IMR-90 (cell line): ENCODE measurements at regions not wholly inside any gene's neighbourhood (a gene's known extent, or its start where the extent isn't known, plus 50 kb on each side); places are given as distances from the start of the nearest gene placed in this dataset.

Source experiments
- ATAC-seq: fragments of 200-7000 bp; cut with Tn5 transposase; 2 replicates; pipeline ENCODE4 v1.9.1; 2020; ENCODE audit warnings: low read depth, mild to moderate bottlenecking, moderate library complexity
- BruUV-seq: library from RNA; stranded (reverse); fragments of 400-500 nt; replicated peaks from 2 replicates; lab custom pipeline; 2021; lab: Mats Ljungman, UMichigan
- CTCF ChIA-PET: fragments of 300-600 bp; formaldehyde crosslinking; extraction: SDS; loops from one replicate; lab custom pipeline; 2021; ENCODE audit warnings: antibody characterized with exemption; lab: Yijun Ruan, JAX
- POLR2A ChIA-PET: fragments of 300-600 bp; sonication (Branson Sonifier 250); formaldehyde crosslinking; loops from one replicate; lab custom pipeline; 2022; ENCODE audit warnings: antibody characterized with exemption; ENCODE audit not compliant: unreplicated experiment; lab: Charles Lee
- DNase-seq: peaks from one replicate; pipeline ENCODE4 v3.0.0; 2013
- H2AFZ ChIP-seq: replicated peaks from 2 replicates; pipeline ENCODE3; 2013; ENCODE audit warnings: low read length, mild to moderate bottlenecking; ENCODE audit not compliant: poor library complexity
- H2AK5ac ChIP-seq: 2 replicates; pipeline ENCODE4 v1.6.1; 2013; ENCODE audit warnings: low read depth, low read length, inconsistent platforms
- H2AK9ac ChIP-seq: replicated peaks from 2 replicates; pipeline ENCODE3; 2013; ENCODE audit warnings: mild to moderate bottlenecking, low read depth, low read length, moderate library complexity; ENCODE audit not compliant: poor library complexity
- H2BK120ac ChIP-seq: 2 replicates; pipeline ENCODE4 v1.6.1; 2013; ENCODE audit warnings: low read depth, low read length, inconsistent platforms
- H2BK15ac ChIP-seq: 3 replicates; pipeline ENCODE4 v1.6.1; 2013; ENCODE audit warnings: low read depth, low read length, inconsistent platforms
- H2BK20ac ChIP-seq: 2 replicates; pipeline ENCODE4 v1.6.1; 2013; ENCODE audit warnings: low read depth, mild to moderate bottlenecking, inconsistent platforms, low read length, moderate library complexity
- H2BK5ac ChIP-seq: 2 replicates; pipeline ENCODE4 v1.6.1; 2013; ENCODE audit warnings: mild to moderate bottlenecking, low read depth, low read length, inconsistent platforms; ENCODE audit not compliant: poor library complexity, severe bottlenecking
- H3K14ac ChIP-seq: replicated peaks from 2 replicates; pipeline ENCODE4 v1.6.1; 2013; ENCODE audit warnings: low read depth, low read length, inconsistent platforms
- H3K18ac ChIP-seq: 2 replicates; pipeline ENCODE4 v1.6.1; 2013; ENCODE audit warnings: low read depth, low read length, control low read depth
- H3K23ac ChIP-seq: 2 replicates; pipeline ENCODE4 v1.6.1; 2013; ENCODE audit warnings: low read depth, low read length, inconsistent platforms
- H3K27ac ChIP-seq: 2 replicates; pipeline ENCODE4 v1.5.1; 2013; ENCODE audit warnings: mild to moderate bottlenecking, control low read depth, low read length; ENCODE audit not compliant: insufficient read depth
- H3K27me3 ChIP-seq: 2 replicates; pipeline ENCODE4 v1.6.1; 2013; ENCODE audit warnings: low read length; ENCODE audit not compliant: control insufficient read depth, insufficient read depth
- H3K36me3 ChIP-seq: 2 replicates; pipeline ENCODE4 v1.6.1; 2013; ENCODE audit warnings: low read length, mixed read lengths; ENCODE audit not compliant: control insufficient read depth, insufficient read depth
- H3K4ac ChIP-seq: 2 replicates; pipeline ENCODE4 v1.6.1; 2013; ENCODE audit warnings: low read depth, low read length, inconsistent platforms
- H3K4me1 ChIP-seq: 2 replicates; pipeline ENCODE4 v1.6.1; 2013; ENCODE audit warnings: low read length, mixed read lengths; ENCODE audit not compliant: control insufficient read depth, insufficient read depth
- H3K4me2 ChIP-seq: 2 replicates; pipeline ENCODE4 v1.6.1; 2013; ENCODE audit warnings: low read depth, mild to moderate bottlenecking, control low read depth, low read length, moderate library complexity
- H3K4me3 ChIP-seq: 2 replicates; pipeline ENCODE4 v1.5.1; 2013; ENCODE audit warnings: low read depth, mild to moderate bottlenecking, control low read depth, low read length, moderate library complexity; ENCODE audit not compliant: insufficient read depth
- H3K56ac ChIP-seq: 2 replicates; pipeline ENCODE4 v1.6.1; 2013; ENCODE audit warnings: low read length, inconsistent platforms; ENCODE audit not compliant: insufficient read depth; ENCODE audit errors: extremely low read depth
- H3K79me1 ChIP-seq, 2 experiments: 2 replicates each; pipeline ENCODE4 v1.6.1; 2013; ENCODE audit warnings: low read length in 2 of 2, inconsistent platforms in 1 of 2, low read depth in 1 of 2
- H3K9ac ChIP-seq: 2 replicates; pipeline ENCODE4 v1.6.1; 2013; ENCODE audit warnings: low read depth, low read length, control low read depth
- H3K9me1 ChIP-seq: 2 replicates; pipeline ENCODE4 v1.6.1; 2013; ENCODE audit warnings: low read length, inconsistent platforms; ENCODE audit not compliant: insufficient read depth
- H3K9me3 ChIP-seq: 2 replicates; pipeline ENCODE4 v1.6.1; 2013; ENCODE audit warnings: low read length; ENCODE audit not compliant: control insufficient read depth, insufficient read depth
- H4K20me1 ChIP-seq: 2 replicates; pipeline ENCODE4 v1.6.1; 2013; ENCODE audit warnings: low read length, inconsistent platforms; ENCODE audit not compliant: insufficient read depth
- H4K5ac ChIP-seq: 2 replicates; pipeline ENCODE4 v1.6.1; 2013; ENCODE audit warnings: mild to moderate bottlenecking, low read depth, low read length, control low read depth
- H4K8ac ChIP-seq, 2 experiments: 2 replicates each; pipeline ENCODE4 v1.6.1; 2013; ENCODE audit warnings: low read depth in 2 of 2, low read length in 2 of 2, control low read depth in 1 of 2, inconsistent platforms in 1 of 2
- H4K91ac ChIP-seq: 2 replicates; pipeline ENCODE4 v1.6.1; 2013; ENCODE audit warnings: low read depth, low read length, inconsistent platforms; ENCODE audit not compliant: insufficient read depth
- RFX5 ChIP-seq: IDR thresholded peaks from 2 replicates; pipeline ENCODE4 v1.8.0; 2012; ENCODE audit warnings: low read depth, mild to moderate bottlenecking, low read length, moderate library complexity
- WGBS, 2 experiments: methylation state at CpG; one replicate each; pipeline versions ENCODE4 v1.1.5 to v1.1.7; 2013; ENCODE audit warnings: missing lambda C conversion rate in 2 of 2; ENCODE audit not compliant: insufficient read length in 1 of 2; ENCODE audit errors: extremely low coverage in 2 of 2; 5-methylcytosine and 5-hydroxymethylcytosine counted together
- dilution Hi-C: fragments of 300-500 bp; cut with HindIII; formaldehyde crosslinking; loops from one replicate; pipeline ENCODE4 v1.14.3; 2018; ENCODE audit warnings: low sequenced_read_pairs; ENCODE audit not compliant: unreplicated experiment
- in situ Hi-C: fragments of 300-500 bp; cut with MboI; formaldehyde crosslinking; loops from 3 replicates; pipeline ENCODE4 v1.14.3; 2019; ENCODE audit warnings: low sequenced_read_pairs, inconsistent platforms, mixed read lengths
- intact Hi-C: fragments of 100-400 bp; cut with micrococcal nuclease; formaldehyde crosslinking; loops from 2 replicates; pipeline ENCODE4 v1.10.0; 2022

GRCh38 chr10:33939410-33939809 lies 604.9 kb upstream of the NRP1 start:
- ATAC-seq (no peak), DNase-seq (no peak)
- intact Hi-C loops (no loop called here), in situ Hi-C loops (no loop called here), dilution Hi-C loops (no loop called here)
- no peak overlapping the region for H2BK5ac ChIP-seq
- BruUV-seq, result no TSS peak
- no peak overlapping the region for H4K91ac ChIP-seq
- no peak overlapping the region for H3K18ac ChIP-seq
- H3K4me2 ChIP-seq, result no peak overlapping the region
- no peak overlapping the region for H3K4me3 ChIP-seq
- H3K9ac ChIP-seq, result no peak overlapping the region
- no peak overlapping the region for H2BK120ac ChIP-seq
- no peaks in the 10 kb centered on the region for H3K36me3 ChIP-seq
- no peak overlapping the region for H3K23ac ChIP-seq
- no peak overlapping the region for H2AK9ac ChIP-seq
- H2BK15ac ChIP-seq, result no peak overlapping the region
- no peak for TF ChIP-seq RFX5
- CTCF ChIA-PET, result no interaction called here
- no peaks in the 10 kb centered on the region for H4K20me1 ChIP-seq
- no peaks in the 10 kb centered on the region for H3K9me1 ChIP-seq
- no peak overlapping the region for H3K4ac ChIP-seq
- no peak overlapping the region for H4K5ac ChIP-seq
- no peaks in the 10 kb centered on the region for H3K9me3 ChIP-seq
- H3K56ac ChIP-seq, result no peak overlapping the region
- H3K79me1 ChIP-seq, result no peaks in the 10 kb centered on the region
- POLR2A ChIA-PET, result no interaction called here
- no peak overlapping the region for H3K27ac ChIP-seq
- no peak overlapping the region for H2BK20ac ChIP-seq
- H3K27me3 ChIP-seq, result peaks cover 19% of the 10 kb centered on the region
- no peaks in the 10 kb centered on the region for H3K4me1 ChIP-seq
- no peak overlapping the region for H4K8ac ChIP-seq
- no peak overlapping the region for H2AFZ ChIP-seq
- no CpG with 5 or more reads among the region's 4 CpGs for WGBS, 2 experiments
- H3K14ac ChIP-seq, result no peak overlapping the region
- H2AK5ac ChIP-seq, result no peak overlapping the region
